H1 (cell line): ENCODE measurements at regions not wholly inside any gene's neighbourhood (a gene's known extent, or its start where the extent isn't known, plus 50 kb on each side); places are given as distances from the start of the nearest gene placed in this dataset.

Experiments
- CTCF ChIA-PET: fragments of 300-600 bp; sonication (Branson Sonifier 250); formaldehyde crosslinking; loops from one replicate; lab custom pipeline; 2021; ENCODE audit not compliant: partially characterized antibody; lab: Charles Lee
- POLR2A ChIA-PET: fragments of 300-600 bp; sonication (Branson Sonifier 250); formaldehyde crosslinking; loops from one replicate; lab custom pipeline; 2021; ENCODE audit warnings: inconsistent platforms; ENCODE audit not compliant: partially characterized antibody; lab: Charles Lee
- DNase-seq, 2 experiments: peaks; one replicate each; pipeline versions ENCODE4 v3.0.0 to v3.0.0-alpha.2; 2010 to 2022; ENCODE audit warnings: low spot score in 2 of 2, low read depth in 1 of 2, mixed read lengths in 1 of 2
- FAIRE-seq: peaks from 2 replicates; lab custom pipeline; 2011; peaks lifted over from hg19 to GRCh38; lab: Jason Lieb, UNC
- H2AFZ ChIP-seq: 2 replicates; pipeline ENCODE4 v1.8.1; 2012; ENCODE audit warnings: low read length, inconsistent platforms
- H2AK5ac ChIP-seq: 2 replicates; pipeline ENCODE4 v1.6.1; 2013; ENCODE audit warnings: low read depth, low read length
- H2BK120ac ChIP-seq: replicated peaks from 2 replicates; pipeline ENCODE3; 2013; ENCODE audit warnings: low read depth, low read length, inconsistent platforms
- H2BK12ac ChIP-seq: 2 replicates; pipeline ENCODE4 v1.6.1; 2013; ENCODE audit warnings: low read depth, low read length
- H2BK15ac ChIP-seq: 2 replicates; pipeline ENCODE4 v1.6.1; 2013; ENCODE audit warnings: low read length
- H2BK20ac ChIP-seq: 2 replicates; pipeline ENCODE4 v1.6.1; 2013; ENCODE audit warnings: low read length
- H2BK5ac ChIP-seq: 2 replicates; pipeline ENCODE4 v1.6.1; 2013; ENCODE audit warnings: low read depth, low read length
- H3K14ac ChIP-seq: 2 replicates; pipeline ENCODE4 v1.6.1; 2013; ENCODE audit warnings: inconsistent platforms; ENCODE audit not compliant: insufficient read length
- H3K18ac ChIP-seq: 2 replicates; pipeline ENCODE4 v1.6.1; 2013; ENCODE audit warnings: low read length; ENCODE audit errors: extremely low read depth
- H3K23ac ChIP-seq: 2 replicates; pipeline ENCODE4 v1.6.1; 2013; ENCODE audit warnings: inconsistent platforms; ENCODE audit not compliant: insufficient read length
- H3K23me2 ChIP-seq: 2 replicates; pipeline ENCODE4 v1.6.1; 2013; ENCODE audit warnings: low read depth, low read length
- H3K27ac ChIP-seq: 2 replicates; pipeline ENCODE4 v1.6.1; 2011; ENCODE audit warnings: low read depth, low read length, inconsistent platforms
- H3K27me3 ChIP-seq, 4 experiments: replicated peaks in 1 of 4; 1 replicate in 1 of 4; 2 replicates in 3 of 4; pipeline versions ENCODE4 v1.6.1 to v1.8.1; 2011 to 2013; ENCODE audit warnings: low read length in 3 of 4, mild to moderate bottlenecking in 3 of 4, inconsistent platforms in 2 of 4, mixed read lengths in 2 of 4, moderate library complexity in 1 of 4; ENCODE audit not compliant: control insufficient read depth in 3 of 4, insufficient read depth in 3 of 4; ENCODE audit errors: extremely low read depth in 1 of 4
- H3K36me3 ChIP-seq, 4 experiments: 2 replicates each; pipeline versions ENCODE4 v1.6.1 to v1.8.1; 2011 to 2013; ENCODE audit warnings: mild to moderate bottlenecking in 4 of 4, low read length in 3 of 4, moderate library complexity in 2 of 4, control low read depth in 1 of 4, inconsistent platforms in 1 of 4; ENCODE audit not compliant: insufficient read depth in 4 of 4, control insufficient read depth in 2 of 4
- H3K4ac ChIP-seq: replicated peaks from 2 replicates; pipeline ENCODE3; 2013; ENCODE audit warnings: low read length, low read depth, mixed read lengths, inconsistent platforms; ENCODE audit not compliant: insufficient read length
- H3K4me1 ChIP-seq, 4 experiments: replicated peaks in 1 of 4; 1 replicate in 1 of 4; 2 replicates in 3 of 4; pipeline versions ENCODE4 v1.6.1 to v1.8.1; 2011 to 2013; ENCODE audit warnings: low read length in 3 of 4, inconsistent platforms in 2 of 4, mixed read lengths in 1 of 4; ENCODE audit not compliant: insufficient read depth in 4 of 4, control insufficient read depth in 3 of 4
- H3K4me2 ChIP-seq, 2 experiments: 2 replicates each; pipeline versions ENCODE4 v1.6.1 to v1.8.1; 2011 to 2013; ENCODE audit warnings: low read depth in 2 of 2, low read length in 2 of 2, control low read depth in 1 of 2, inconsistent platforms in 1 of 2, mild to moderate bottlenecking in 1 of 2; ENCODE audit not compliant: insufficient read depth in 1 of 2
- H3K4me3 ChIP-seq, 4 experiments: fragments of 200-600, 300-600 bp in 1 of 4; sonication (generic), shearing (Covaris generic), sonication (Bioruptor Twin) in 1 of 4; 2 replicates each; pipeline versions ENCODE4 v1.5.1 to v1.8.1; 2011 to 2016; ENCODE audit warnings: low read length in 4 of 4, low read depth in 3 of 4, control low read depth in 2 of 4, inconsistent platforms in 2 of 4, mild to moderate bottlenecking in 2 of 4, mixed read lengths in 1 of 4, moderate library complexity in 1 of 4; ENCODE audit not compliant: insufficient read depth in 2 of 4; ENCODE audit errors: extremely low read depth in 1 of 4
- H3K56ac ChIP-seq: replicated peaks from 2 replicates; pipeline ENCODE3; 2013; ENCODE audit warnings: low read depth, mild to moderate bottlenecking, mixed read lengths, low read length, inconsistent platforms; ENCODE audit not compliant: insufficient read length
- H3K79me1 ChIP-seq: 2 replicates; pipeline ENCODE4 v1.6.1; 2013; ENCODE audit warnings: low read depth, low read length, control low read depth
- H3K79me2 ChIP-seq, 2 experiments: 2 replicates each; pipeline versions ENCODE4 v1.6.1 to v1.8.1; 2012 to 2013; ENCODE audit warnings: low read length in 2 of 2, mild to moderate bottlenecking in 2 of 2, inconsistent platforms in 1 of 2; ENCODE audit not compliant: insufficient read depth in 2 of 2, control insufficient read depth in 1 of 2
- H3K9ac ChIP-seq, 4 experiments: replicated peaks in 1 of 4; 1 replicate in 1 of 4; 2 replicates in 3 of 4; pipeline versions ENCODE4 v1.6.1 to v1.8.1; 2011 to 2013; ENCODE audit warnings: low read depth in 3 of 4, low read length in 3 of 4, control low read depth in 2 of 4, mild to moderate bottlenecking in 2 of 4, moderate library complexity in 2 of 4, inconsistent platforms in 1 of 4; ENCODE audit errors: extremely low read depth in 1 of 4
- H3K9me3 ChIP-seq, 2 experiments: 2 replicates each; pipeline versions ENCODE4 v1.6.1 to v1.8.1; 2012 to 2013; ENCODE audit warnings: mild to moderate bottlenecking in 2 of 2, moderate library complexity in 2 of 2, control low read depth in 1 of 2, inconsistent platforms in 1 of 2, low read depth in 1 of 2, low read length in 1 of 2, mixed read lengths in 1 of 2; ENCODE audit not compliant: insufficient read depth in 2 of 2
- H4K20me1 ChIP-seq, 2 experiments: replicated peaks in 1 of 2; 2 replicates each; pipeline versions ENCODE3 to v1.8.1; 2011 to 2013; ENCODE audit warnings: inconsistent platforms in 2 of 2, low read length in 2 of 2, mild to moderate bottlenecking in 1 of 2; ENCODE audit not compliant: insufficient read depth in 2 of 2, control insufficient read depth in 1 of 2
- H4K5ac ChIP-seq: 2 replicates; pipeline ENCODE4 v1.6.1; 2013; ENCODE audit warnings: low read length, low read depth, mixed read lengths, inconsistent platforms; ENCODE audit not compliant: insufficient read length
- H4K8ac ChIP-seq: 2 replicates; pipeline ENCODE4 v1.8.0; 2013; ENCODE audit warnings: mild to moderate bottlenecking, moderate library complexity, low read length, inconsistent platforms; ENCODE audit not compliant: insufficient read depth; ENCODE audit errors: extremely low read depth
- H4K91ac ChIP-seq: replicated peaks from 2 replicates; pipeline ENCODE3; 2013; ENCODE audit warnings: low read length, mixed read lengths, inconsistent platforms; ENCODE audit not compliant: insufficient read length
- CREB1 ChIP-seq: IDR thresholded peaks from 2 replicates; pipeline ENCODE4 v1.6.1; 2012; ENCODE audit warnings: inconsistent platforms
- NANOG ChIP-seq: IDR thresholded peaks from 2 replicates; pipeline ENCODE4 v1.6.1; 2011; ENCODE audit warnings: low read length, low read depth, mild to moderate bottlenecking, inconsistent platforms; ENCODE audit not compliant: insufficient read depth, poor library complexity, severe bottlenecking
- WGBS, 2 experiments: shearing (Covaris generic) in 1 of 2; methylation state at CpG; one replicate each; pipeline versions ENCODE4 v1.1.6 to v1.1.7; 2013 to 2015; ENCODE audit warnings: low lambda C conversion rate in 2 of 2, mixed read lengths in 2 of 2, inconsistent platforms in 1 of 2, low coverage in 1 of 2, missing lambda C conversion rate in 1 of 2; ENCODE audit not compliant: insufficient replicate concordance in 2 of 2, insufficient coverage in 1 of 2, insufficient read length in 1 of 2; ENCODE audit errors: extremely low coverage in 1 of 2, missing lambda C conversion rate in 1 of 2; 5-methylcytosine and 5-hydroxymethylcytosine counted together

DNA sequence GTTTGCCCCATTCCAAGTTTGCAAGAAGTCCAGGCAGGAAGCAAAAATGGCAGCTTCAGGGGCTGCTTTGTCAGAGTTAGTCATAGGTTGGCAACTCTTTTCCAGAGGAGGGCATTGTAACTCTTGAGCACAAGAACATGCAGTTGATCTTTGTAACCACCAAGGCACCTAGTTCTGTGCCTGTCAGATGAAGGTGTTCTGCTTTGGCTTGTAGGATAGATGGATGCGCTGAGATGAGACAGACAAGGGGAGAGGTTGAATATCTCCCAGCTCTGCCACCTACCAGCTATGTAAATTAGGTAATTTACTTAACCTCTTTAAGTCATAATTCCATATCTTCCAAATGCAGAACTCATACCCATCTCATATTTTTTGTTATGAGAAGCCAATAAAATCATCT is 89.3 kb downstream of the ZNF648 start:
- no peak overlapping the region for H4K5ac ChIP-seq
- H2BK120ac ChIP-seq = no peak overlapping the region
- peak overlapping the region; percentile 32; the same call in 1 of the 2 replicates for H2BK12ac ChIP-seq
- no peak for TF ChIP-seq CREB1
- TF ChIP-seq NANOG = no peak
- no peak overlapping the region for H3K14ac ChIP-seq
- ChIA-PET CTCF (interaction anchor here (1.2 to 4.1 kb wide), 4 partner anchors 10 to 812 kb away, joined by 4 to 18 read pairs (median 6); no protein-coding TSS in a partner anchor), POLR2A (interaction anchor here (1.6 kb wide), 1 partner anchor 10 kb away, joined by 3 read pairs; no protein-coding TSS in a partner anchor)
- H3K4ac ChIP-seq = no peak overlapping the region
- H3K4me1 ChIP-seq = peaks cover 0 to 17% (median 5%) of the 10 kb centered on the region in 4 experiments; a peak in 4 of 7 replicates
- DNase-seq (no peak), FAIRE-seq (no peak)
- no peaks in the 10 kb centered on the region for H3K23me2 ChIP-seq
- peaks cover 0 to 3% of the 10 kb centered on the region in 2 experiments; a peak in 1 of 4 replicates for H3K9me3 ChIP-seq
- no peak overlapping the region for H3K4me2 ChIP-seq
- H2AFZ ChIP-seq = no peak overlapping the region
- H3K4me3 ChIP-seq = no peak overlapping the region
- H2BK20ac ChIP-seq = peak overlapping the region; percentile 24; the same call in 1 of the 2 replicates
- H2BK15ac ChIP-seq = no peak overlapping the region
- H3K9ac ChIP-seq = no peak overlapping the region
- peak overlapping the region; percentile 0 for H4K91ac ChIP-seq
- no peak overlapping the region for H2BK5ac ChIP-seq
- 0 out of 2 replicates have a peak overlapping the region, but pooled peaks have one; percentile 2 for H3K18ac ChIP-seq
- no peak overlapping the region for H4K8ac ChIP-seq
- WGBS, 2 experiments = 86% methylated on average over 1 of the region's 1 CpG; no CpG with 5 or more reads in 1 of the 2 experiments
- no peaks in the 10 kb centered on the region for H3K79me2 ChIP-seq
- H3K79me1 ChIP-seq = no peaks in the 10 kb centered on the region
- no peak overlapping the region for H3K56ac ChIP-seq
- no peak overlapping the region; the same call in 1 of the 2 replicates for H3K27ac ChIP-seq
- H3K27me3 ChIP-seq = no peaks in the 10 kb centered on the region
- H3K36me3 ChIP-seq = no peaks in the 10 kb centered on the region
- H4K20me1 ChIP-seq = no peaks in the 10 kb centered on the region
- H3K23ac ChIP-seq = no peak overlapping the region
- no peak overlapping the region for H2AK5ac ChIP-seq
